NCI-H146 treated with DMSO at 0.1 percent for 48 hours (cell line): ENCODE measurements at regions not wholly inside any gene's neighbourhood (a gene's known extent, or its start where the extent isn't known, plus 50 kb on each side); places are given as distances from the start of the nearest gene placed in this dataset.

ENCODE experiments used
- DNase-seq: peaks from one replicate; lab custom pipeline; 2025; ENCODE audit not compliant: unreplicated experiment; lab: John Stamatoyannopoulos, UW

DNA sequence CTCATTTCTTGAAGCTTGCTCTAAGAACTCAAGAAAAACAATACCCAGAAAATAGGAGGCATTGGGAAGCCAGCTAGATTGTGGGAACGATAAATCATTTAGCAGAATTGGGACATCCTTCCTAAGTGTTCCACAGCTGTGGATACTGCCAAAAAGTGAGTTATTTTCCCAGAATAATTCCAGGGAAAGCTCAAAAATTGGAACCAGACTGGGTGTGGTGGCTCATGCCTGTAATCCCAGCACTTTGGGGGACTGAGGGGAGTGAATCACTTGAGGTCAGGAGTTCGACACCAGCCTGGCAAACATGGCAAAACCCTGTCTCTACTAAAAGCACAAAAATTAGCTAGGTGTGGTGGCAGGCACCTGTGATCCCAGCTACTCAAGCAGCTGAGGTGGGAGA lies 68.2 kb upstream of the GK2 start:
- DNase-seq, result no peak

DNA sequence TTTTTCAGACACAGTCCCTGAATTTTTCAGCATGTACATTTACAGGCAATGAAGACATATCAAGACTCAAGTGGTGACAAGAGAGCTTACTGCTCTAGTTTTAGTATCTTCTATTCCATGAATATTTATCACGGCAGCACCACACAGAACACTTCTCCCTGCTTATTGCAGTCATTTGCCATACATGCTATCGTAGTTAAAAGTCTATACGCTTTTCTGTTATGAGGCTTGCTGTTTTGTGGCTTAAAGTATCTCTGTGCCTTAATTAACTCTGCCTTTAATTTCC lies 65.4 kb upstream of the GK2 start:
- DNase-seq, result no peak

DNA sequence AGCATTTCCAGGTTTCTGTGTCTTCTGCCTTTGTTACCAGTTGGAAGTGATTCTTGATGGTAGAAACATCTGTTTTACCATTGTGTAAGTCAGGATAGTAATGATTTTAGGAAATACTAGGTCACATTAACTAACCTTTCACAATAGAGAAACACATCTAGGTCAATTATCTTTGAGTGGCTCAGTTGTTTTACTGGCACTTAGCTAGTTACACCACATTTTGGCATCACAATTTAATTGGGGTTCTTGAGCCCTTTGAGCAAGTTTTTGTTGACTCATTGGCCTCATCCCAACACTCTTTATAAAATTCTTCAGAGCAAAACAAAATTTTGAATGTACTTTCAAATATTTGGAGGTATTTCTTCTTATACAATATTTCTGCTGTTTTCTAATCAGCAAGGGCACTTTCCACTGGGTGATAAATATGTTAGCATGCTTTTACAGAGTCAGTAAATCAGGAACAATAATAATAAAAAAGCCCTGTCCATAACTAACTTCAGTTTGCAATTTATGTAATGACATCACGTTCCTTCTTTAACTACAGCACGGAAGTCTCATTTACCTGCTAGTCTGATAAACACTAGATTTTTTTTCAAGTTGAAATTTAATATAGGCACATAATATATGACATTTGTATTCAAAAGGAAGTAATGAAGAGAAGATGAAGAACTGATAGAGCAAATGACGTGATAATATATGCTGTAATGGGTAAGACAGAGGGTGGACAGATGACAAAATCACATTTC lies 64.8 kb upstream of the GK2 start:
- no peak for DNase-seq

DNA sequence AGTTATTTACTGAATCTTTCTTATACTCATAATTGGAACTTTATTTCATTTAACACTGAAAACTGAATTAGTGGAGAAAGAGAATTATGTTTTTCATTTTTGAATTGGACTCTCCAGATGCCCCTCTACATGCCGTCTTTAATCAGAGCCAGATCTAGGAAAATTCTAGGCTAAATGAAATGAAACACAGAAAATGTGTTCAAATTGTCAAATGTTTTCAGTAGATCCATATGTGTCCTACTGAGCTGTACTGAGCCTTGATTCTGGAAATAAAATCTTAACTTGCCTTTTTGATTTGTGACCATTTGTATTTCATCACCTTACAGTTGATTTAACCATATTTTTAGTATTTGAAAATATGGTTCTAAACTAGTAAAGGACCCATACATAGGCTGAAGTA lies 64.0 kb upstream of the GK2 start:
- no peak for DNase-seq

DNA sequence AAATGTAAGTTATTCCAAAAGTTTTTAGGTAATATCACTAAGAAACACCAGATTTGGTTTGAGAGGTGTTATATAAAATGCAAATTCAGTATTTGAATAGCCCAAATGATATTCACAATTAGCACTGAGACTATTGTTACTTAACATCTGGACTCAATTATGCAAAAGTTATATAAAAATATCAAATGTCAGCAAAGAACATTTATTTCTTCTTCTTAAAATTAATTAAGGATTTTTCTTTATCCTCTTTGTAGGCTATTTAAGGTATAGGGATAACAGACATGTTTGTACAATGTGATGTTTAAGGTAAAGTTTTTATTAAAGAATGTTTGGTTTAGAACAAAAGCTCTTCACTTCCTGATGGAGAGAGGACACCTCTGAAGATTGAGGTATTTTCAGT lies 63.3 kb upstream of the GK2 start:
- DNase-seq, result no peak

DNA sequence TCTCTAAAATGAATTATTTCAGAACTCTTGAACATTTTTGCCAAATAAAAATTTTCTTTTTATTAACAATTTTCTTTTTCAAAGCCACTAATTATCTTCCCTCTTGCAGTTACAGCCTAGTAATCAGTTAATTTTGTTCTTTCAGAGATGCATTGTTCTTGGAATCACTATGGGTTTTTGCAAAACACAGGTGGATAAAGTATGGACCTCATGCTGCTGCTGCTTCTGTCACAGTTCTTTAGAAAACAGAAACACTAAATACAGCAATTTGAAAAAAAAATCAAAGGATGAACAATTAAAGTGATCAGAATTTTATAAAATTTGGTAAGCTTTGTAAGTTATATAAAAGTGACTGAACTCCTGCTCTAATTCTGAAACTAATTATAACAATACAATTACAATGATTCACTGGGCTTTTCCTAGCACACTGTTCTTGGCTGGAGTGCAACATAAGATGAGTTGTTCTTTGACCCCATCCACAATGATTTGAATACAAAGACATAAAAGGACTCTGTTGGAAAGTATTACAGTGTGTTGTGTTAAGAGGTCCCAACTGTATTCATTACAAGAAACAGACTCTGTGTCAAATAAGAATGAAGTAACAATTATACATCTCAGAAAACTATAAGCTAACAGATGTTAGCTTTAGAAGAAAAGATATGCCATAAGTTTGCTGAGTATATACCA lies 59.4 kb upstream of the GK2 start:
- peak; percentile 79 for DNase-seq

DNA sequence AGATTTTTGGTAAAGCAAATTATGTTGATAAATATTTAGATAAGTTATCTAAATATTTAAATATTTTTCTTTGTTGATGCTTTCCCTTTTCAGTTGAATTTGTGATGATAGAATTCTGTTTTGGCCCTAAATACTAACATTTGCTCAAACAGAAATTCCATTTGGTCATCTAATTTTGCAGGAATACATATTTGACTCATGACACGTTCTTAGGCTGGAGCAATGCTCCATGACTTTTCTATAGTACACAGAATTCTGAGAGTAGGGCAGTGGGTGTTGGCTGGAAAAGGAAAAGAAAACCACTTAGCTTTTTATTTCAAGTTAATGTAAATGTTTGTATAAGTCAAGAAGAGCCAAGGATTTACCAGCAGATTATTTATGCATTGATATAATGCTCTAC lies 58.6 kb upstream of the GK2 start:
- no peak for DNase-seq
